ENCODE measurements at regions not wholly inside any gene's neighbourhood (a gene's known extent, or its start where the extent isn't known, plus 50 kb on each side); places are given as distances from the start of the nearest gene placed in this dataset.

DNA sequence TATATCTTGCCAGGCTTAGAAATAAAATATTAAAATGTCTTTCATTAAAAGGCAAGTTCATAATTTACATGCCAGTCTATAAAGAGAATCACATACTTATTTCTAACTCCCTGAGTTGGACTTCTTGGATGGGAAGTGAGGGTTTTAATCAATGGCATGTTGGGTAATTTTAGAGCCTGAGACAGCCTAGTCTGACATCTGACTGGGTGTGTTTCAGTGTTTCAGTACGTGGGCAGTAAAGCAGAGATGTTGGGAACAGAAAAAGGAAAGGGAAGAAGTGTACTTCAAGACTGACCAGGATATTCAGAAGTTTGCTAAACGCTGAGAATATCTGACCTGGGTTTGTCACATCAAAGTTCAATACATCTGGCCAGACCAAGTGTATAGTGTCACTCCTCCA, 171.8 kb downstream of the BTG1 start:
- DNase-seq (ENCODE audit: extremely low read depth, low read depth): no peak
- TF ChIP-seq, protein P1, sequence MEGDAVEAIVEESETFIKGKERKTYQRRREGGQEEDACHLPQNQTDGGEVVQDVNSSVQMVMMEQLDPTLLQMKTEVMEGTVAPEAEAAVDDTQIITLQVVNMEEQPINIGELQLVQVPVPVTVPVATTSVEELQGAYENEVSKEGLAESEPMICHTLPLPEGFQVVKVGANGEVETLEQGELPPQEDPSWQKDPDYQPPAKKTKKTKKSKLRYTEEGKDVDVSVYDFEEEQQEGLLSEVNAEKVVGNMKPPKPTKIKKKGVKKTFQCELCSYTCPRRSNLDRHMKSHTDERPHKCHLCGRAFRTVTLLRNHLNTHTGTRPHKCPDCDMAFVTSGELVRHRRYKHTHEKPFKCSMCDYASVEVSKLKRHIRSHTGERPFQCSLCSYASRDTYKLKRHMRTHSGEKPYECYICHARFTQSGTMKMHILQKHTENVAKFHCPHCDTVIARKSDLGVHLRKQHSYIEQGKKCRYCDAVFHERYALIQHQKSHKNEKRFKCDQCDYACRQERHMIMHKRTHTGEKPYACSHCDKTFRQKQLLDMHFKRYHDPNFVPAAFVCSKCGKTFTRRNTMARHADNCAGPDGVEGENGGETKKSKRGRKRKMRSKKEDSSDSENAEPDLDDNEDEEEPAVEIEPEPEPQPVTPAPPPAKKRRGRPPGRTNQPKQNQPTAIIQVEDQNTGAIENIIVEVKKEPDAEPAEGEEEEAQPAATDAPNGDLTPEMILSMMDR (IDR thresholded peaks at IDR 0.05; ENCODE audit: low read depth, low read length): no peak

DNA sequence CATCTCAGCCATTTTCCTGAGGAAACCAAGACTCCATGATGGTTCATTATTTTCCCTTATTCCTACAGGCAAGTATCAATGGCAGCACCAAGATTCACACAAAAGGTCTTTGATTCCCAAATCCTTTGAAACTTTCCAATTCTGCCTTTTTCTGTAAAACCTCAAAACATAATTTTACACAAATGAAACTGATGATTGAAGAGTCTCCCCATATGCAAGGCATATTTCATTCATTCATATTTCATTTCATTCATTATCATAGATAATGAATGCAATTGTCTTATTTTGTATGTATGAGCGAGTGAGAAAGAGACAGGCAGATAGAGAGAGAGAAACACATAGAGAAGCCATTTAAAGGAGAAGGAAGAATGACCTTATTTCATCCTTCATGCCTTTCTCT, 172.8 kb downstream of the BTG1 start:
- no peak for DNase-seq (ENCODE audit: extremely low read depth, low read depth)
- TF ChIP-seq, protein P1 (IDR thresholded peaks at IDR 0.05; ENCODE audit: low read depth, low read length): no peak

DNA sequence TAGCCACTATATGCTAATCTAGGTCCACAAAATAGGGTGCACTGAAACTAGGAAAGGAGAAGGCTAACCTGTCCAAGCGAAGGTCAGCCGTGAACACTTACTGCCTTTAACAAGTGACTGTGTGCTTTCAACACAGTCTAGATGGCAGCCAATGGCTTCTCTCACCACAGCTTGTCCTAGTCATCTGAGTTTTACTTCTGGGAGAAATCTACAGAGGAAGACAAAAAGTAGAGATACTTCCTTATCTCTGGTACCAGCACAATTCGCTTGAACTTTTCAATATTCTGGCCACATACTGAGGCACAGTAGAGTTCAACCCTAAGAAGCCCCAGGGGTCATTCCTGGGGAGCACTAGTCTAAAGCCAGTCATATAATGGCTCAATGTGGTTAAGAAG, 176.9 kb downstream of the BTG1 start:
- DNase-seq (ENCODE audit: extremely low read depth, low read depth): no peak
- TF ChIP-seq, protein P1 (IDR thresholded peaks at IDR 0.05; ENCODE audit: low read depth, low read length): no peak

DNA sequence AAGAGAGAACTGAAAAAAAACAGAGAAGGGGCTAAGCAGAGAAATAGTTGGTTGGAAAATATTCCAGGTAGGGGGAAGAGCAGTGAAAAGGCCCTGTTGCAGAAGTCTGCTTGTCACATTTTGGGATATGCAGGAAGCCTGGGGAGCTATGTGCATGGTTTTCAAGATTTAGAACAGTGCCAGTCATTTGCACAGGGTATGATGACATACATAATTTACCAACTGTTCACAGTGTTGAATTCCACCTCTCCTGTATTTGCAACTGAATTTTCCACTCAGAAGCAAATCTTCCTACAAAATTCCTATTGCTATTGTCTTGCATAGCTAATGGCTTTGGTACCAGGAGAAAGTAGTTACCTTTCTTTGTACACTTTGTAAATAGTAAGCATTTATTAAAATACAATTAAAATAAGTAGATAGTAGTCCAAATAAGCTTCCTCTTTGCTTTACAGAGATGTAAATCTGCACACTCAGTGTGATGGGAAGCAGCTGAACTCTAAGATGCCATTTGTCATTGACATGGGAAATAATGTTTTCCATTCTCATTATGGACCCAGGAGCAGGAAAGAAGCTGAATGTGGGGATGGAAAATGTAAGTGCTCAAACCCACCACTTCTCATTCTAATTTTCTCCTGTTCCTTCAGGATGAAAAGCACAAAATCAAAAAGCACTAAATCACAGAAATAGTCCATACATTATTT, 177.4 kb downstream of the BTG1 start:
- DNase-seq (ENCODE audit: extremely low read depth, low read depth): no peak
- TF ChIP-seq, protein P1 (IDR thresholded peaks at IDR 0.05; ENCODE audit: low read depth, low read length): no peak

DNA sequence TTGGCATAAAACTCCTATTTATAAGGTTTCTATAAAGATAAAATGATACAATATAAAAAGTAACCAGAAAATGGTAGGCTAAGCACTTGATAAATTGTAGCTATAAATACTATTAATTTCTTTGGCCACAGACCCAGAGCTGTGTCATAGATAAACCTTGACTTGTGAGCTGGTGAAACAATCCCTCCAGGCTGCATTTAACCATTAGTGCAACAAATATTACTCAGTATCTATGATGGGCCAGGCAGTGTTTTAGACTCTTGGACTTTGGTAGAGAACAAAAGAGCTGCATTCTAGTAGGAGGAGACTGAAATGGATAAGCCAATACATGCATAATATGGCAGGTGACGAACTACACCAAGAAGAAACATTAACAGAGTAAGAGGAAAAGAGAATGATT, 178.1 kb downstream of the BTG1 start:
- TF ChIP-seq, protein P1 (IDR thresholded peaks at IDR 0.05; ENCODE audit: low read depth, low read length): no peak
- no peak for DNase-seq (ENCODE audit: extremely low read depth, low read depth)

DNA sequence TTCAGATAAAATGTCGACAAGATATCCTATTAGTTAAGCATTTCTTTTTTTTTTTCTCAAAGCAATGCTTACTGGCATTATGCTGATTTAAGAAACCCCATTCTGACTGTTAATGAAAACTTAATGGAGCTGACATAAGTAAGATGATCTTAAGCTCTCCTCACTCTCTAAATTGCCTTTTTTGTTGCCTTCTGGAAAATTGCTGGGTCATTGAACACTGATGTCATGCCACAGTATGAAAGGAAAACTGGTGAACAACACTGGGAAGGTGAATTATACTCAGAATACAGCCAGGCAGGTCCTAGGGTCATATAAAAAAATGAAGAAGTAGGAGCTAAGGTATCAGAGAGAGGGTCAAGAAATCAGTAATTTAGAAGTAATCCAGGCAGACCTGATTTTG, 179.9 kb downstream of the BTG1 start:
- DNase-seq (ENCODE audit: extremely low read depth, low read depth): no peak

DNA sequence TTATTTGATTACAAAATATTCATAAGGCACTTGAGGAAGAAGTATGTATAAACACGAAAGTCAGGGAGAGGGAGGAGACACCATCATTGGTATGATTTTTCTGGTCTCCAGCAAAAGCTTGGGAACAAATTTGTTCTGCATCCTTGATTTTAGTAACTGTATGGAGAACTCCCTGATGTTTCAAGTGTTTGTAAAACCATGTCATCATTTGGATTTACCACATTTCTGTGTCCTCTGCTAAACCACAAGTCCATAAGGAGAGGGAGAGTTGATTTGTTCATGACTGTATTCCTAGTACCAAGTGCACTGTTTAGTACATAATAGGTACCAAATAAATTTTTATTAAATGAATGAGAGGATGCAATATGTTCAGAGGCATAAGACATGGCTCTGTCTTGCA, 181.1 kb downstream of the BTG1 start:
- no peak for DNase-seq (ENCODE audit: extremely low read depth, low read depth)
- TF ChIP-seq, protein P1 (IDR thresholded peaks at IDR 0.05; ENCODE audit: low read depth, low read length): no peak

More for the DNA sequence above, 179.9 kb downstream of the BTG1 start:
- TF ChIP-seq, protein P1 (IDR thresholded peaks at IDR 0.05; ENCODE audit: low read depth, low read length): no peak
